OCI-LY7 (cell line): ENCODE measurements at regions not wholly inside any gene's neighbourhood (a gene's known extent, or its start where the extent isn't known, plus 50 kb on each side); places are given as distances from the start of the nearest gene placed in this dataset.

Source experiments
- BruUV-seq: library from RNA; stranded (reverse); fragments of 400-500 nt; replicated peaks from 2 replicates; lab custom pipeline; 2021; lab: Mats Ljungman, UMichigan
- CTCF ChIA-PET: fragments of 300-600 bp; sonication (Branson Sonifier 250); formaldehyde crosslinking; loops from one replicate; lab custom pipeline; 2022; ENCODE audit warnings: antibody characterized with exemption; ENCODE audit not compliant: unreplicated experiment; lab: Charles Lee
- POLR2A ChIA-PET: fragments of 300-600 bp; sonication (Branson Sonifier 250); formaldehyde crosslinking; loops from one replicate; lab custom pipeline; 2022; ENCODE audit warnings: antibody characterized with exemption; lab: Charles Lee
- DNase-seq: peaks from one replicate; pipeline ENCODE4 v3.0.0-alpha.2; 2015; ENCODE audit warnings: low spot score
- H2AFZ ChIP-seq: fragments of 200-600 bp; sonication (generic), shearing (Covaris generic); 2 replicates; pipeline ENCODE4 v1.6.1; 2014; ENCODE audit warnings: mild to moderate bottlenecking, antibody characterized with exemption, low read length, moderate library complexity
- H3K27ac ChIP-seq: fragments of 200-600 bp; sonication (generic); 2 replicates; pipeline ENCODE4 v1.5.1; 2014; ENCODE audit warnings: mixed run types, low read depth, mild to moderate bottlenecking, moderate library complexity, low read length, inconsistent platforms; ENCODE audit not compliant: poor library complexity, severe bottlenecking
- H3K36me3 ChIP-seq: fragments of 200-600 bp; sonication (generic); 2 replicates; pipeline ENCODE4 v1.6.1; 2014; ENCODE audit warnings: mild to moderate bottlenecking, antibody characterized with exemption, low read length, moderate library complexity, mixed read lengths; ENCODE audit not compliant: insufficient read depth
- H3K4me1 ChIP-seq: fragments of 200-600 bp; sonication (generic); 2 replicates; pipeline ENCODE4 v1.5.1; 2014; ENCODE audit warnings: mild to moderate bottlenecking, low read length; ENCODE audit not compliant: insufficient read depth, poor library complexity, severe bottlenecking
- H3K4me2 ChIP-seq: fragments of 200-600 bp; sonication (generic); 2 replicates; pipeline ENCODE4 v1.6.1; 2014; ENCODE audit warnings: mild to moderate bottlenecking, low read length
- H3K4me3 ChIP-seq: fragments of 200-600 bp; sonication (generic); 2 replicates; pipeline ENCODE4 v1.5.1; 2014; ENCODE audit warnings: mild to moderate bottlenecking, low read depth, low read length; ENCODE audit not compliant: poor library complexity, severe bottlenecking
- H3K79me2 ChIP-seq: fragments of 200-600 bp; sonication (generic); 2 replicates; pipeline ENCODE4 v1.6.1; 2016; ENCODE audit warnings: low read depth, mild to moderate bottlenecking, low read length, moderate library complexity, mixed read lengths; ENCODE audit not compliant: insufficient read depth
- H3K9me2 ChIP-seq: fragments of 200-600 bp; sonication (generic); 2 replicates; pipeline ENCODE4 v1.6.1; 2016; ENCODE audit warnings: mild to moderate bottlenecking, low read length, mixed read lengths; ENCODE audit not compliant: insufficient read depth
- H3K9me3 ChIP-seq: fragments of 200-600 bp; sonication (generic); 2 replicates; pipeline ENCODE4 v1.6.1; 2014; ENCODE audit warnings: mild to moderate bottlenecking, mixed run types, low read length, mixed read lengths
- H4K20me1 ChIP-seq: fragments of 200-600 bp; sonication (generic); 2 replicates; pipeline ENCODE4 v1.6.1; 2014; ENCODE audit warnings: mild to moderate bottlenecking, antibody characterized with exemption, low read length, moderate library complexity, mixed read lengths; ENCODE audit not compliant: insufficient read depth
- CTCF ChIP-seq: fragments of 200-600 bp; sonication (generic); conservative IDR thresholded peaks from 2 replicates; pipeline ENCODE4 v1.5.1; 2014; ENCODE audit warnings: mild to moderate bottlenecking, antibody characterized with exemption, low read length, moderate library complexity, mixed read lengths
- EZH2phosphoT487 ChIP-seq: fragments of 200-600 bp; sonication (generic); IDR thresholded peaks from 2 replicates; pipeline ENCODE4 v1.6.1; 2018; ENCODE audit warnings: low read depth, borderline replicate concordance, mild to moderate bottlenecking, mixed run types, antibody characterized with exemption, low read length, moderate library complexity, mixed read lengths
- intact Hi-C: fragments of 100-400 bp; cut with micrococcal nuclease; formaldehyde crosslinking; loops from one replicate; pipeline ENCODE4 v1.10.0; 2022; ENCODE audit not compliant: unreplicated experiment

- H2AFZ ChIP-seq, result no peak overlapping the region
- H3K9me2 ChIP-seq, result no peaks in the 10 kb centered on the region
- no peaks in the 10 kb centered on the region for H3K36me3 ChIP-seq
- no peak for DNase-seq
- intact Hi-C loops, result no loop called here
- POLR2A ChIA-PET, result no interaction called here
- no peak overlapping the region for H3K4me2 ChIP-seq
- no peak overlapping the region for H3K27ac ChIP-seq
- no peaks in the 10 kb centered on the region for H4K20me1 ChIP-seq
- no peak for TF ChIP-seq EZH2phosphoT487
- TF ChIP-seq CTCF, result no peak
- no TSS peak for BruUV-seq
- H3K9me3 ChIP-seq, result no peaks in the 10 kb centered on the region
- no peaks in the 10 kb centered on the region for H3K4me1 ChIP-seq
- H3K79me2 ChIP-seq, result no peaks in the 10 kb centered on the region
- H3K4me3 ChIP-seq, result no peak overlapping the region
- CTCF ChIA-PET, result no interaction called here
Measured at GRCh38 chr4:176565049-176565448, 227.7 kb downstream of the VEGFC start.

GRCh38 chr4:176566769-176567168 lies 226.0 kb downstream of the VEGFC start:
- no peak for DNase-seq
- no peak overlapping the region for H3K27ac ChIP-seq
- H3K9me2 ChIP-seq, result no peaks in the 10 kb centered on the region
- H3K4me2 ChIP-seq, result no peak overlapping the region
- no peak overlapping the region for H2AFZ ChIP-seq
- no peaks in the 10 kb centered on the region for H3K4me1 ChIP-seq
- intact Hi-C loops, result no loop called here
- TF ChIP-seq CTCF (no peak), EZH2phosphoT487 (no peak)
- ChIA-PET POLR2A (interaction anchor here (1.0 kb wide), 1 partner anchor 11 kb away, joined by 3 read pairs; no protein-coding TSS in a partner anchor), CTCF (no interaction called here)
- H3K9me3 ChIP-seq, result no peaks in the 10 kb centered on the region
- no TSS peak for BruUV-seq
- H3K4me3 ChIP-seq, result no peak overlapping the region
- no peaks in the 10 kb centered on the region for H3K36me3 ChIP-seq
- H4K20me1 ChIP-seq, result no peaks in the 10 kb centered on the region
- H3K79me2 ChIP-seq, result no peaks in the 10 kb centered on the region

- Histone ChIP-seq H3K79me2 (no peaks in the 10 kb centered on the region), H3K4me3 (no peak overlapping the region), H3K27ac (no peak overlapping the region), H2AFZ (no peak overlapping the region), H4K20me1 (no peaks in the 10 kb centered on the region), H3K4me2 (no peak overlapping the region), H3K9me3 (no peaks in the 10 kb centered on the region), H3K9me2 (no peaks in the 10 kb centered on the region), H3K36me3 (no peaks in the 10 kb centered on the region), H3K4me1 (no peaks in the 10 kb centered on the region)
- BruUV-seq, result no TSS peak
- intact Hi-C loops, result no loop called here
- ChIA-PET CTCF (no interaction called here), POLR2A (no interaction called here)
- no peak for DNase-seq
- TF ChIP-seq EZH2phosphoT487 (no peak), CTCF (no peak)
Measured at GRCh38 chr4:176568238-176568637, 224.5 kb downstream of the VEGFC start.
